ENCODE measurements at regions not wholly inside any gene's neighbourhood (a gene's known extent, or its start where the extent isn't known, plus 50 kb on each side); places are given as distances from the start of the nearest gene placed in this dataset.

DNA sequence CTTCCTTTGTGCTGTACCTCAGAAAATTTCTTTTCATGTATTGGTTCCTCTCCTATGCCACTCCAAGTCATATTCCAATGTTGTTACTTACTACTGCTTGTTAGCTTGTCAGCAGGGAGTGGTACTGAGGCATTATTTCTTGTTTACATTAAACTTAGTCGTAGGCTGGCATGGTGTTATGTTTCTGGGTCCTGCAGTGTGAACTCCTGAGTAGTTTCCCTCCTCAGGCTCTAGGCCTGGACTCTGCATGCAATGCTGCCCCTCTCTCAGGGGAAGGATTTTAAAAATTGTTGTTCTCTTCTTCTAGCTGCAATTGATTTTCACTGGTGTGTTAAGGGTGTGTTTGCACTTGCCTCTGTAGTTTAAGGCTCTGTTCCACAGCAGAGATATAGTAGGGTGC lies 671.6 kb downstream of the PLCL1 start:
- WGBS (ENCODE audit: insufficient coverage, low coverage, missing lambda C conversion rate), result no CpG with 5 or more reads among the region's 1 CpG
- H3K27ac ChIP-seq (ENCODE audit: extremely low read depth, low read depth, low read length), result no peak overlapping the region
- H4K20me1 ChIP-seq (replicated peaks; ENCODE audit: control insufficient read depth, insufficient read depth, low read length), result no peaks in the 10 kb centered on the region
- H3K4me2 ChIP-seq (ENCODE audit: insufficient read depth, low read length), result no peak overlapping the region
- ChIA-PET CTCF (ENCODE audit: low intra/inter-chr PET ratio) (no interaction called here), POLR2A (interaction anchor here (0.7 kb wide), 1 partner anchor 10 kb away, joined by 3 read pairs; no protein-coding TSS in a partner anchor)
- no peak overlapping the region for H2AFZ ChIP-seq (ENCODE audit: low read depth, low read length)
- BruUV-seq (replicated peaks), result no TSS peak
- no peaks in the 10 kb centered on the region for H3K36me3 ChIP-seq (ENCODE audit: control insufficient read depth, insufficient read depth, low read length)
- H3K79me2 ChIP-seq (ENCODE audit: control insufficient read depth, insufficient read depth, low read length), result no peaks in the 10 kb centered on the region
- H3K4me3 ChIP-seq, result no peak overlapping the region
- no peak for ATAC-seq
- no peaks in the 10 kb centered on the region for H3K9me1 ChIP-seq (ENCODE audit: control insufficient read depth, insufficient read depth, low read length)
- no peaks in the 10 kb centered on the region for H3K27me3 ChIP-seq (ENCODE audit: control insufficient read depth in 2 of 2, insufficient read depth in 2 of 2, low read length in 2 of 2)
- intact Hi-C loops (cut with micrococcal nuclease) (no loop called here), in situ Hi-C loops (cut with MboI) (no loop called here)
- TF ChIP-seq DPF2 (IDR thresholded peaks at IDR 0.05) (no peak), SAP30 (IDR thresholded peaks at IDR 0.05; ENCODE audit: borderline replicate concordance, insufficient read depth, low read depth, low read length, poor library complexity, severe bottlenecking) (no peak), ZNF668 (CRISPR knock-in tag; IDR thresholded peaks at IDR 0.05) (no peak), IFI16 (CRISPR knock-in tag; IDR thresholded peaks at IDR 0.05) (no peak), ZNF764 (CRISPR knock-in tag; IDR thresholded peaks at IDR 0.05; ENCODE audit: low read depth) (no peak), STAG1 (CRISPR knock-in tag; IDR thresholded peaks at IDR 0.05; ENCODE audit: borderline replicate concordance) (no peak), RCOR1 (IDR thresholded peaks at IDR 0.05; ENCODE audit: borderline replicate concordance in 1 of 2, low read depth in 2 of 2, low read length in 2 of 2) (no peak), SRSF9 (IDR thresholded peaks at IDR 0.05; ENCODE audit: borderline replicate concordance, low read depth, low read length) (no peak), ETV5 (CRISPR knock-in tag; IDR thresholded peaks at IDR 0.05; ENCODE audit: low read depth) (no peak), ZNF76 (CRISPR knock-in tag; IDR thresholded peaks at IDR 0.05; ENCODE audit: borderline replicate concordance) (no peak), ZBTB26 (CRISPR knock-in tag; IDR thresholded peaks at IDR 0.05) (no peak), HMG20A (CRISPR knock-in tag; conservative IDR thresholded peaks at IDR 0.05) (no peak), MNT (conservative IDR thresholded peaks at IDR 0.05) (no peak)
- DNase-seq (ENCODE audit: extremely low read depth in 1 of 4, low spot score in 3 of 4), result no peak
- no peak for FAIRE-seq
- no peaks in the 10 kb centered on the region for H3K9me3 ChIP-seq (replicated peaks; ENCODE audit: control insufficient read depth, insufficient read depth, low read depth, low read length)
- H3K4me1 ChIP-seq (replicated peaks in 1 of 2; ENCODE audit: control insufficient read depth in 2 of 2, insufficient read depth in 2 of 2, low read length in 2 of 2), result no peaks in the 10 kb centered on the region
- no peak overlapping the region for H3K9ac ChIP-seq (ENCODE audit: insufficient read depth in 1 of 2, low read depth in 2 of 2, low read length in 2 of 2)
